ENCODE measurements at regions not wholly inside any gene's neighbourhood (a gene's known extent, or its start where the extent isn't known, plus 50 kb on each side); places are given as distances from the start of the nearest gene placed in this dataset.

DNA sequence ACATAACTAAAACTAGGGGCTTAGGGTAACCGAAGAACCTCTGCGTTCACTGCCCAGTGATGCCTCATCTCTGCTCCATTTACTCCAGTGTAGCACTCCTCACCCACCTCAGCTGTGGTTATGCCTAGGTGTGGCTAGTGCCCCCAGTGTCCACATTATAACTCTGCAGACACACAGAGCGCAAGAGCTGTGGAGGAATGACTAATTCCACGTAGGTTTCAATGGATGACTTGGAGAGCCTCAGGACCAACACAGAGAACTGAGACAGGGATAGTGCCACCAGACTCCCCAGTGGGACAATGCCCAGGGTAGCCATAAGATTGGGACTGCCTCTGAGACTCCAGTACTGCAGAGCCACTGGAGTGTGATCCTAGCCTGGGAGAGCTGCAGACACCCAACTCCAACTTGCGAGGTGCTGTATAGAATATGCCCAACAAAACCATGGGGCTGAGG, 542.4 kb upstream of the DIPK2B start:
- peak in 2 of 3 donors; percentile 49 to 65 for DNase-seq

DNA sequence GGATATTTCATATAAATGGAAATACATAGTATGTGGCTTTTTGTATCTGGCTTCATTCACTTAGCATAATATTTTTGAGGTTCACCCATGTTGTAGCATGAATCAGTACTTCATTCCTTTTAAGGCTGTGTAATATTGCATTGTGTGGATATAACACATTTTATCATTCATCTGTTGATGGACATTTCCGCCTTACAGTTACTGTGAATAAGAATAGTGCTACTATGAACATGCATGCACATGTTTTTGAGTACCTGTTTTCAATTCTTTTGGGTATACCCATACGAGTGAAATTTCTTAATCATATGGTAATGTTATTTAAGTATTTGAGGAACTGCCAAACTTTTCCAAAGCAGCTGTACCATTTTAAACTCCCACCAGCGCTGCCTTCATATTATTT, 539.6 kb upstream of the DIPK2B start:
- no peak for DNase-seq

- peak in 1 of 3 donors; percentile 35 for DNase-seq
Measured at GRCh38 chrX:45735571-45735970, 534.9 kb upstream of the DIPK2B start.

- DNase-seq, result no peak
Measured at GRCh38 chrX:45731448-45731847, 530.8 kb upstream of the DIPK2B start.

GRCh38 chrX:45727761-45728160, 527.1 kb upstream of the DIPK2B start:
- DNase-seq, result no peak

GRCh38 chrX:45722471-45722870, 521.8 kb upstream of the DIPK2B start:
- DNase-seq, result no peak

- no peak for DNase-seq
Measured at GRCh38 chrX:45719751-45720501, 519.2 kb upstream of the DIPK2B start.

GRCh38 chrX:45718676-45719075, 518.0 kb upstream of the DIPK2B start:
- DNase-seq, result no peak

- DNase-seq, result peak in 1 of 3 donors; percentile 25
Measured at GRCh38 chrX:45716750-45717149, 516.1 kb upstream of the DIPK2B start.

- peak in 2 of 3 donors; percentile 10 to 36 for DNase-seq
Measured at GRCh38 chrX:45715748-45716147, 515.1 kb upstream of the DIPK2B start.

- DNase-seq, result peak; percentile 77 to 95 (median 86)
Measured at GRCh38 chrX:45714866-45715265, 514.2 kb upstream of the DIPK2B start.

DNA sequence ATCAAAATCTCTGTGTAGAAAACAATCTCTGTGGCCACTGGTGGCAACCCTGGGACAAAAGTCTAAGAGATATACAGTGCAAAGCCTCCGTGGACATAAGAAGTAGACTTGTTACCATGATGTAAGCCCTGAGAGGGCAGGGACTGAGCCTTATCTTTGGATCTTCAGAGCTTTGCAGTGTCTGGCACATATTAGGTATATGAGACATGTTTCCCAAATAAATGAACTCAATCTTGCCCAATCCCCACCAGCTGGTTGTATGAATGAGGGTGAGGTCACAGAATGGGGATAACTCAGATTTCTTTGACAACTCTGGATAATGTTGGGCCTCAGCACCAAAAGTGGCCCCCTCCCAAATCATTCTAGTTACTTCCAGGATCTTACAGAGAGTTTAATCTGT, 511.4 kb upstream of the DIPK2B start:
- no peak for DNase-seq

DNA sequence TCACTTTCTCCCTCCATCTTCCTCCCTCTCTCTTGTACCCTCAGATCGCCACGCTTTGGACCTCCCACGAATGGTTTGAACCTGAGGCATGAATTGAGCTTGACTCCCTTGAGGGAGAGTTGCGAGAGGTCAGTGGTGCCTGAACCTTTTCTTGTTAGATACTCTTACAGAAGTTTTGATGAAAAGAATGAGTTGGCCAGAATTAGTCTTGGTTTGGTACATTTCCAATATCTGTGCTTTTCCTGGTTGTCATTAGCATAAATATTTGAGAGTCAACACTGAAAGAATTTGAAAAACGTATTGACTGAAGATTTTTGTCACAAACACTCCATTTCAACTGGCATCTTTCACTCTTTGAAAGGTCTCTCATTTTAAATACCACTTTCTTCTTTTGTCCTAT, 510.6 kb upstream of the DIPK2B start:
- DNase-seq, result no peak

GRCh38 chrX:45710081-45710801, 509.6 kb upstream of the DIPK2B start:
- peak; percentile 21 to 66 (median 44) for DNase-seq

- DNase-seq, result no peak
Measured at GRCh38 chrX:45709381-45709780, 508.7 kb upstream of the DIPK2B start.

DNA sequence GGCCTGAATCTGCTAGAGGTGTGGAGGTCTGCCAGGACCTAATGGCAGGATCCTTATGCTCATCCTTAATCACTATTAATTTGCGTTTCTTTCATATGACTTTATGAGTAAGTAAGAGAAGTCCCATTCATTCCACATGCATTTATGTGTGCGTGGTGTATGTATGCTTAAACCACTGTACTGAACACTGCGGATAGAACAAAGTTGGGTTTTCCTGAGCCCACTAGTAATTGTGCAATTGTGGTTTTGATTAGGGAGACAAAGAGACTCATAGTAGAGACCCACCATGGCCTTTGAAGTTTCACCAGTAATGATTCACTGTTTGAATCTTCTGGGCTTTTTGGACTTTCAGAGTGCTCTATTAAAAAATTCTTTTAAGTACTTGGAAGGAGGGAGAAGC, 498.5 kb upstream of the DIPK2B start:
- peak; percentile 13 to 61 (median 55) for DNase-seq

DNA sequence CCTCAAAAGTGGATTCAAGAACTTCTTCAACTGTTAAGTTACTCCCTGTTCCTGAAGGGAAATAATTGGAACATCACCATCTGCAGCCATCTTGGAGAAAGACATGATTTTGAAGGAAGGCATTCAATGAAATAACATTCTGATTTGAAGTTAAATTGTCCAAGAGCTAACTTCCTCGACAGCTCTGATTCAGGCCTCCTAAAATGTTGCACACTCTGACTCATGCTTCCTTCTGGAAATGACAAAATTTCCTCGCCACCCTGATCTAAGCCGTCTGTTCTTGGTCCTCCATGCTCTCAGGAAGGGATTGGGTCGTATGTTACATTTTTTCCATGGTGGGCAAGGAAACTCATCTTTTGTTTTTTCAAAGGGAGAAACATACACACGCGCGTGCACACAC, 496.9 kb upstream of the DIPK2B start:
- peak; percentile 62 to 81 (median 77) for DNase-seq

DNA sequence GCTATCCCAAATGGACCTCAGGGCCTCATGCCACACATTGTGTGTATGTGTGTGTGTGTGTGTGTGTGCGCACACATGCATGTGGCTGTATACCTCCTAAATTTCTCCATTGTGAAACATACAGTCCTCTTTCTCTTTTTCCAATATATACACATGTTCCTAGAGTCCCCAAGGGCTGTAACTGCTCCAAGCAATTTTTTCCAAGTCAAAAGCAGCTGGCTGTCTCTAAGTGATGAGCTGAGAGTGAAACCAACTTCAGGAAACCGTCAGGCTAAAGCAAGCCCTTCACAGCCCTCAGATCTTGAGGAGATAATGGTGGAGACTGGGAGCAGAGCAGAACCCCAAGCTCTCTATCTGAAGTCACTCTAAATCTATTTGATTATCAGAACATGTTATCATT, 496.1 kb upstream of the DIPK2B start:
- no peak for DNase-seq

DNA sequence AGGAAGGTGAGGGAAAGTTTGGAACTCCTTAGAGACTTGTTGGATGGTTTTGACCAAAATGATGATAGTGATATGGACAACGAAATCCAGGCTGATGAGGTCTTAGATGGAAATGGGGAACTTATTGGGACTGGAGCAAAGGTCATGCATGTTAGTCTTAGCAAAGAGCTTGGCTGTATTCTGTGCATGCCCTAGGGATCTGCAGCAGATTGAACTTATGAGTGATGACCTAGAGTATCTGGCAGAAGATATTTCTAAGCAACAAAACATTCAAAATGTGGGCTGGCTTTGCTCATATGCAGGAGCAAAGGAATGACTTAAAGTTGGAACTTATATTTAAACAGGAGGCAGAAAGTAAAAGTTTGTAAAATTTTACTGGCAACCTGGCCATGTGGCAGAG, 489.3 kb upstream of the DIPK2B start:
- DNase-seq, result no peak

DNA sequence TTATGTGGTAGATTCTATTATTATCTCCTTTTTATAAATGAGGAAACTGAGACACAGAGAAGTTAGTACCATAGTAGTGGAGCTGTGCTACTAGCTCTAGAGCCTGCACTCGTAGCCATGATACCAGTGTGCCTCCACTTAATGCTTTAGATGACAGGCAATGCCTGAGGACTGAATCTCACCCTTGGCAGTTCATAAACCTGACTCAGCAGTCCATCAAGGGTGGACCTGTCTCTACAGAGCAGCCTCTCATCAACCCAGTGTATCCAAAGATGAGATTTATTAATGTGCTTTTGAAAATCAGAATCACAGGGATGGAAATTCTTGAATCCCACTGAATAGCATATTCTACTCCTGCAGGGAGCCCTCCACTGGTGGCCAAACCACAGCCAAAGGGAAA, 483.2 kb upstream of the DIPK2B start:
- DNase-seq, result no peak

GRCh38 chrX:45681891-45682290, 481.2 kb upstream of the DIPK2B start:
- DNase-seq, result no peak

DNA sequence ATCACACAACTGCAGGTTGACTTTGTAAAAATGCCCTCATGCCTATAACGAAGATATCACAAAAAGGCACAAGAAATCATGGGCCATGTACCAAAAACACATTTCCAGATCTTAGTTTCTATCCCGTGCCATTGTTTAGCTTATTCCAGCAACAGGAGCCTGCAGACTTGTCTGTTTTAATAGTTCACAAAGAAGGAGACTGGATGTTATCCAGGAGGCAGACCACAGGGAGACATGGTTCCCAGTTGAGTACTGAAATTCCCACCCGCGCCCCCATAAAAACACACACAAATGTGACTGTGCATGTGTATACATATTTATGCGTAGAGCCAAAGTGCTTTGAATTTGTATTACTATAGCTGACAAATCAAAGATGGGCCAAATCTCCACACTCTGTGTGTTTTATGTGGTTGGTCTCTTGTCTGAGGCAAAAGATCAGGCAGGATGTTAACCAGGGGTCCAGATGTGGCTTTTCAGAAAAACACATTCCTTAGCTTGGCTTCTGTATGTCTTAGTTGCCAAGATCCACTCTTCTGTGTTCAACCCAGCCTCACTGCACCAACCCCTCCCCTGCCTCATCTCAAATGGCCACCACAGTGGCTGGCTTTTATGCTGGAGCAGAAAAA, 469.2 kb upstream of the DIPK2B start:
- no peak for DNase-seq

GRCh38 chrX:45668686-45669443, 468.2 kb upstream of the DIPK2B start:
- no peak for DNase-seq
